Chondrocyte (in vitro differentiated cells): ENCODE measurements at regions not wholly inside any gene's neighbourhood (a gene's known extent, or its start where the extent isn't known, plus 50 kb on each side); places are given as distances from the start of the nearest gene placed in this dataset.

Experiments used
- DNase-seq: peaks from one replicate; pipeline ENCODE4 v3.0.0; 2021; ENCODE audit warnings: mixed read lengths, low spot score
- H3K27ac Mint-ChIP-seq: one replicate; pipeline ENCODE4 v1.8.0; 2021; ENCODE audit warnings: mild to moderate bottlenecking, moderate library complexity, mixed read lengths; ENCODE audit not compliant: unreplicated experiment
- H3K27me3 Mint-ChIP-seq: 2 replicates; pipeline ENCODE4 v1.8.0; 2021; ENCODE audit warnings: low read depth, mixed read lengths
- H3K36me3 Mint-ChIP-seq: 2 replicates; pipeline ENCODE4 v1.8.0; 2021; ENCODE audit warnings: low read depth, mixed read lengths
- H3K4me1 Mint-ChIP-seq: 2 replicates; pipeline ENCODE4 v1.8.0; 2021; ENCODE audit warnings: low read depth, mild to moderate bottlenecking, mixed read lengths
- H3K4me3 Mint-ChIP-seq: one replicate; pipeline ENCODE4 v1.8.0; 2021; ENCODE audit warnings: mild to moderate bottlenecking, moderate library complexity, mixed read lengths; ENCODE audit not compliant: unreplicated experiment
- H3K9me3 Mint-ChIP-seq: 2 replicates; pipeline ENCODE4 v1.8.0; 2021; ENCODE audit warnings: low read depth, mixed read lengths
- TF ChIP-seq, protein P1 (sequence below): fragments of 200-600 bp; sonication (generic); IDR thresholded peaks from 2 replicates; pipeline ENCODE4 v1.5.0; 2021; ENCODE audit warnings: antibody characterized with exemption, mild to moderate bottlenecking, moderate library complexity

DNA sequence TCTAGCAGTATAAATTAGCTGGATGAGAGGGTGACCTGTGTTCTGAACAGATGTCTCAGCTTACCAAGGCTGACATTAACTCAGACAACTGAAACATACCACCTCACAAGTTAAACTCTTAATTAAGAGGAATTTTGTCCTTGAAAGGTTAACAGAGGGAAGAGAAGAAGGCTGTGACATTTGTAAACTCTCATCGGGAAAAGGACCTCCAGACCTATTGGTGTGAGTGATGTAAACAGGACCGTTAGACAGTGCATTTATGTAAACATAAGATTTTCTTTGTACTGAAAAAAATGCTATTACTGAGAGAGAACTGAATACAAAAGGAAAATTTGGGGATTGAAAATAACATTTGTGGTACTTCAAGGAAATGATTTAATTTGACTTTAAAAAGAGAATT lies 308.4 kb upstream of the DIAPH2 start:
- H3K9me3 Mint-ChIP-seq = no peaks in the 10 kb centered on the region
- TF ChIP-seq, protein P1, sequence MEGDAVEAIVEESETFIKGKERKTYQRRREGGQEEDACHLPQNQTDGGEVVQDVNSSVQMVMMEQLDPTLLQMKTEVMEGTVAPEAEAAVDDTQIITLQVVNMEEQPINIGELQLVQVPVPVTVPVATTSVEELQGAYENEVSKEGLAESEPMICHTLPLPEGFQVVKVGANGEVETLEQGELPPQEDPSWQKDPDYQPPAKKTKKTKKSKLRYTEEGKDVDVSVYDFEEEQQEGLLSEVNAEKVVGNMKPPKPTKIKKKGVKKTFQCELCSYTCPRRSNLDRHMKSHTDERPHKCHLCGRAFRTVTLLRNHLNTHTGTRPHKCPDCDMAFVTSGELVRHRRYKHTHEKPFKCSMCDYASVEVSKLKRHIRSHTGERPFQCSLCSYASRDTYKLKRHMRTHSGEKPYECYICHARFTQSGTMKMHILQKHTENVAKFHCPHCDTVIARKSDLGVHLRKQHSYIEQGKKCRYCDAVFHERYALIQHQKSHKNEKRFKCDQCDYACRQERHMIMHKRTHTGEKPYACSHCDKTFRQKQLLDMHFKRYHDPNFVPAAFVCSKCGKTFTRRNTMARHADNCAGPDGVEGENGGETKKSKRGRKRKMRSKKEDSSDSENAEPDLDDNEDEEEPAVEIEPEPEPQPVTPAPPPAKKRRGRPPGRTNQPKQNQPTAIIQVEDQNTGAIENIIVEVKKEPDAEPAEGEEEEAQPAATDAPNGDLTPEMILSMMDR = no peak
- DNase-seq = no peak

DNA sequence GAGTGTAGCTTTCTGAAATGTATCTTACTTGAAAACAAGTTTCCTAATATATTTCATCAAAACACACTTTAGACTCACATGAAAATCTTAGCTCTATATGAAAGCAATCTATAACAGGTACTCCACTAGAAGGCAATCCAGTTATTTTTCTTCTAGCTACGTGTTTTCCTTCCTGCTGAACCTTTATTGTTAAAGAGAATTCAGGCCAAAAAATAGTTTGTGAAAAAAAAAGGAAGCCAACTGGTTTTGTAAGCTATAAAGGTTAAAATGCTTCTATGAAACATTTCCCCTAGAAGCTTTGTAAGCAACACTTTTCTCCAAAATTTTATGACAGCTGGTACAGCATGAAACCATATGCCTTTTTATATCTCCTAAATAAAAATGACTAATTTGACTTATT lies 304.7 kb upstream of the DIAPH2 start:
- DNase-seq = no peak
- TF ChIP-seq, protein P1 = no peak
- no peaks in the 10 kb centered on the region for H3K36me3 Mint-ChIP-seq
- H3K27me3 Mint-ChIP-seq = peaks cover 10% of the 10 kb centered on the region
- no peak overlapping the region for H3K4me3 Mint-ChIP-seq
- no peak overlapping the region for H3K27ac Mint-ChIP-seq
- no peaks in the 10 kb centered on the region for H3K9me3 Mint-ChIP-seq
- no peaks in the 10 kb centered on the region for H3K4me1 Mint-ChIP-seq

More for the DNA sequence above, 308.4 kb upstream of the DIAPH2 start:
- Mint-ChIP-seq H3K4me1 (peaks cover 2% of the 10 kb centered on the region), H3K27me3 (peaks cover 10% of the 10 kb centered on the region), H3K4me3 (no peak overlapping the region), H3K27ac (no peak overlapping the region), H3K36me3 (no peaks in the 10 kb centered on the region)

DNA sequence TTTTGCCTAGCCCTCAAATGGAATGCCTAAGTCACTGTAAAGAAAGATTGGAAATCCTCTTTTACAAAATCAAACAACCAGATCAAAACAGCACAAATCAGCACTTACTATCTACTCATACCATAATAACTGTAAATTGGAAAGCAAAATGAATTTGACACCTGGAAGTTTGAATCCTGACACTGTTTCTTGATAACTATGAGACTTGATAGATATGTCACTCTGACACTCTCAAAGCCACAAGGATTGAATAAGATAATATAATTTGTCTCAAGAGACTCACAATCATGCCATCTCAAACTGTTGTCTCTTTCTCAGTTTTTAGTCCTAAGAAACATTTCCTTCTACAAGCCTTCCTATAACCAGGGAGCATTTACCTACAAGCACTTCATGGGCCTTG lies 302.6 kb upstream of the DIAPH2 start:
- no peak for DNase-seq
- no peaks in the 10 kb centered on the region for H3K9me3 Mint-ChIP-seq
- H3K27ac Mint-ChIP-seq = no peak overlapping the region
- no peaks in the 10 kb centered on the region for H3K36me3 Mint-ChIP-seq
- H3K4me3 Mint-ChIP-seq = no peak overlapping the region
- peaks cover 11% of the 10 kb centered on the region for H3K27me3 Mint-ChIP-seq
- no peaks in the 10 kb centered on the region for H3K4me1 Mint-ChIP-seq
- TF ChIP-seq, protein P1 = no peak

DNA sequence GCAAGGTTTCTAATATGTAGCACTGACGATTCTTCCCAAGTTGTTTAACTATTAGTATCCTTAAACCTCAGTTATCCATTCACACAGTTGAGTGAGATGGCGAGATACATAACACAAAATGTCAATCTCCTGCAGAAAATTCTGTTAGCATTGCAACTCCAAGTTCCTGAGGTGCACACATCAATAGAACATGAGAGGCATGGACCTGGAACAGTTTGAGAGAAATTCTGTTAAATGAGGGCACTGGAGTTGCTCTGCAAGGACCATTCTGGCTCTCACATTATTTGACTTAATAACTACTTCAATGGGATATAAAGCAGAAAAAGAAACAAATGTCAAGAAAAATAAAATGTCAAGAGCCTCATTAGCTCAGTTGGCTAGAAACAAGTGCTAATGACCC lies 301.2 kb upstream of the DIAPH2 start:
- Mint-ChIP-seq H3K4me1 (no peaks in the 10 kb centered on the region), H3K27ac (no peak overlapping the region), H3K36me3 (no peaks in the 10 kb centered on the region)

DNA sequence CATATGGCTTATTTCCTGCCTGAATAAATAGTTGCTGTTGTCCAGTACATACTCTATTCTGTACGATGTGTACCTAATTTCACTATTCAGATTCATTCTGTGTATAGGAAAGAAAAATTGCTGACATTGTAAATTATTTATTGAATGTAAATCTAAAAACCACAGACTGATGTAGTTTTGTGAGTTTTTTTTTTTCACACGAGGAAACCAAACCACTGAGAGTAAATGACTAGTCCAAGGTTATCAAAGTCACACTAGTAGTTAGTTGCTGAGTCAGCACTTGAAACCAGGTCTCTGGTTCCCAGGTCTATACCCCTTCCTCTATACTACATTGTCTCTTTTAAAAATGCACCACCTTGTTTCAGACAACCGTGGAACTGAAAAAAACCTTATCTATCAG lies 298.3 kb upstream of the DIAPH2 start:
- no peaks in the 10 kb centered on the region for H3K9me3 Mint-ChIP-seq
- H3K27ac Mint-ChIP-seq = no peak overlapping the region
- peaks cover 13% of the 10 kb centered on the region for H3K27me3 Mint-ChIP-seq
- TF ChIP-seq, protein P1 = no peak
- no peak overlapping the region for H3K4me3 Mint-ChIP-seq
- no peak for DNase-seq
- no peaks in the 10 kb centered on the region for H3K36me3 Mint-ChIP-seq
- H3K4me1 Mint-ChIP-seq = no peaks in the 10 kb centered on the region

More for the DNA sequence above, 301.2 kb upstream of the DIAPH2 start:
- no peak for DNase-seq
- no peaks in the 10 kb centered on the region for H3K9me3 Mint-ChIP-seq
- H3K27me3 Mint-ChIP-seq = peaks cover 9% of the 10 kb centered on the region
- TF ChIP-seq, protein P1 = no peak
- H3K4me3 Mint-ChIP-seq = no peak overlapping the region
